ENCODE measurements at regions not wholly inside any gene's neighbourhood (a gene's known extent, or its start where the extent isn't known, plus 50 kb on each side); places are given as distances from the start of the nearest gene placed in this dataset.

- intact Hi-C loops (cut with micrococcal nuclease), result no loop called here
- DNase-seq, result no peak
- Histone ChIP-seq H3K27ac (replicated peaks) (no peak overlapping the region), H3K36me3 (no peaks in the 10 kb centered on the region), H3K9me3 (replicated peaks) (peaks cover 9% of the 10 kb centered on the region), H3K27me3 (ENCODE audit: low read depth) (no peaks in the 10 kb centered on the region), H3K4me1 (peaks cover 7% of the 10 kb centered on the region), H3K4me3 (no peak overlapping the region)
- peak; percentile 93 for TF ChIP-seq CTCF (IDR thresholded peaks at IDR 0.05; ENCODE audit: borderline replicate concordance)
Observed at GRCh38 chr21:17925000-17925610, 105.9 kb upstream of the C21orf91 start.

GRCh38 chr21:17921579-17922530, 102.7 kb upstream of the C21orf91 start:
- peaks cover 21% of the 10 kb centered on the region for H3K9me3 ChIP-seq (replicated peaks)
- intact Hi-C loops (cut with micrococcal nuclease), result no loop called here
- peak overlapping the region; percentile 43 for H3K27ac ChIP-seq (replicated peaks)
- no peak for DNase-seq
- no peak overlapping the region for H3K4me3 ChIP-seq
- H3K4me1 ChIP-seq, result peaks cover 7% of the 10 kb centered on the region
- TF ChIP-seq CTCF (IDR thresholded peaks at IDR 0.05; ENCODE audit: borderline replicate concordance), result no peak
- no peaks in the 10 kb centered on the region for H3K36me3 ChIP-seq
- H3K27me3 ChIP-seq (ENCODE audit: low read depth), result no peaks in the 10 kb centered on the region

- peaks cover 21% of the 10 kb centered on the region for H3K9me3 ChIP-seq (replicated peaks)
- H3K27me3 ChIP-seq (ENCODE audit: low read depth), result no peaks in the 10 kb centered on the region
- H3K27ac ChIP-seq (replicated peaks), result no peak overlapping the region
- no peak for TF ChIP-seq CTCF (IDR thresholded peaks at IDR 0.05; ENCODE audit: borderline replicate concordance)
- DNase-seq, result no peak
- H3K4me1 ChIP-seq, result no peaks in the 10 kb centered on the region
- intact Hi-C loops (cut with micrococcal nuclease), result no loop called here
- H3K4me3 ChIP-seq, result no peak overlapping the region
- no peaks in the 10 kb centered on the region for H3K36me3 ChIP-seq
Observed at GRCh38 chr21:17915976-17916375, 96.8 kb upstream of the C21orf91 start.

- intact Hi-C loops (cut with micrococcal nuclease), result no loop called here
- no peak for DNase-seq
- Histone ChIP-seq H3K9me3 (replicated peaks) (no peaks in the 10 kb centered on the region), H3K4me3 (no peak overlapping the region), H3K4me1 (no peaks in the 10 kb centered on the region), H3K27ac (replicated peaks) (no peak overlapping the region), H3K27me3 (ENCODE audit: low read depth) (no peaks in the 10 kb centered on the region), H3K36me3 (no peaks in the 10 kb centered on the region)
- TF ChIP-seq CTCF (IDR thresholded peaks at IDR 0.05; ENCODE audit: borderline replicate concordance), result no peak
Observed at GRCh38 chr21:17911628-17912027, 92.5 kb upstream of the C21orf91 start.

GRCh38 chr21:17903929-17904639, 84.9 kb upstream of the C21orf91 start:
- Histone ChIP-seq H3K36me3 (no peaks in the 10 kb centered on the region), H3K27me3 (ENCODE audit: low read depth) (no peaks in the 10 kb centered on the region), H3K9me3 (replicated peaks) (peaks cover 5% of the 10 kb centered on the region), H3K4me1 (peaks cover 31% of the 10 kb centered on the region), H3K27ac (replicated peaks) (no peak overlapping the region), H3K4me3 (no peak overlapping the region)
- no peak for DNase-seq
- intact Hi-C loops (cut with micrococcal nuclease), result loop anchor here (2.0 kb wide), 1 partner anchor 225 kb away; no protein-coding TSS in a partner anchor
- no peak for TF ChIP-seq CTCF (IDR thresholded peaks at IDR 0.05; ENCODE audit: borderline replicate concordance)

All from left ventricle myocardium inferior (tissue), 1 donor.